ENCODE measurements at regions not wholly inside any gene's neighbourhood (a gene's known extent, or its start where the extent isn't known, plus 50 kb on each side); places are given as distances from the start of the nearest gene placed in this dataset.
"Not testable (repeated sequence)": the region's sequence is repeated elsewhere in the genome, so short reads cannot be mapped to it uniquely, and the experiment has no call there.

- DNase-seq (ENCODE audit: low spot score) = no peak
Observed at GRCh38 chr4:159551281-159551680, 448.4 kb downstream of the RAPGEF2 start.

- DNase-seq (ENCODE audit: low spot score) = no peak
Observed at GRCh38 chr4:159552979-159553768, 450.3 kb downstream of the RAPGEF2 start.

- no peak for DNase-seq (ENCODE audit: low spot score)
Observed at GRCh38 chr4:159555873-159556272, 453.0 kb downstream of the RAPGEF2 start.

- no peak for DNase-seq (ENCODE audit: low spot score)
Observed at GRCh38 chr4:159562366-159562765, 459.5 kb downstream of the RAPGEF2 start.

GRCh38 chr4:159563257-159563656 is 460.4 kb downstream of the RAPGEF2 start:
- no peak for DNase-seq (ENCODE audit: low spot score)

- DNase-seq (ENCODE audit: low spot score) = no peak
Observed at GRCh38 chr4:159564615-159565014, 461.7 kb downstream of the RAPGEF2 start.

GRCh38 chr4:159566786-159567185 is 463.9 kb downstream of the RAPGEF2 start:
- no peak for DNase-seq (ENCODE audit: low spot score)

- DNase-seq (ENCODE audit: low spot score) = no peak
Observed at GRCh38 chr4:159577241-159577640, 474.4 kb downstream of the RAPGEF2 start.

GRCh38 chr4:159582685-159583084 is 479.8 kb downstream of the RAPGEF2 start:
- no peak for DNase-seq (ENCODE audit: low spot score)

- no peak for DNase-seq (ENCODE audit: low spot score)
Observed at GRCh38 chr4:159592898-159593556, 490.1 kb downstream of the RAPGEF2 start.

GRCh38 chr4:159593681-159594080 is 490.8 kb downstream of the RAPGEF2 start:
- no peak for DNase-seq (ENCODE audit: low spot score)

- no peak for DNase-seq (ENCODE audit: low spot score)
Observed at GRCh38 chr4:159594576-159594975, 491.7 kb downstream of the RAPGEF2 start.

GRCh38 chr4:159595101-159595500 is 492.2 kb downstream of the RAPGEF2 start:
- not testable (repeated sequence) for DNase-seq (ENCODE audit: low spot score)

GRCh38 chr4:159598602-159599001 is 495.7 kb downstream of the RAPGEF2 start:
- DNase-seq (ENCODE audit: low spot score) = no peak

- no peak for DNase-seq (ENCODE audit: low spot score)
Observed at GRCh38 chr4:159600061-159600460, 497.2 kb downstream of the RAPGEF2 start.

- DNase-seq (ENCODE audit: low spot score) = no peak
Observed at GRCh38 chr4:159604781-159605180, 501.9 kb downstream of the RAPGEF2 start.

GRCh38 chr4:159606835-159607234 is 504.0 kb downstream of the RAPGEF2 start:
- no peak for DNase-seq (ENCODE audit: low spot score)

GRCh38 chr4:159607809-159608208 is 504.9 kb downstream of the RAPGEF2 start:
- no peak for DNase-seq (ENCODE audit: low spot score)

- DNase-seq (ENCODE audit: low spot score) = no peak
Observed at GRCh38 chr4:159608436-159608835, 505.6 kb downstream of the RAPGEF2 start.

- DNase-seq (ENCODE audit: low spot score) = no peak
Observed at GRCh38 chr4:159632031-159632430, 529.2 kb downstream of the RAPGEF2 start.

- no peak for DNase-seq (ENCODE audit: low spot score)
Observed at GRCh38 chr4:159639671-159640323, 536.9 kb downstream of the RAPGEF2 start.

- no peak for DNase-seq (ENCODE audit: low spot score)
Observed at GRCh38 chr4:159649237-159649636, 546.4 kb downstream of the RAPGEF2 start.

- no peak for DNase-seq (ENCODE audit: low spot score)
Observed at GRCh38 chr4:159652871-159653270, 550.0 kb downstream of the RAPGEF2 start.
